B cell (primary cell): ENCODE measurements at regions not wholly inside any gene's neighbourhood (a gene's known extent, or its start where the extent isn't known, plus 50 kb on each side); places are given as distances from the start of the nearest gene placed in this dataset.

Experiments used
- EZH2 ChIP-seq: IDR thresholded peaks from 2 replicates; pipeline ENCODE4 v1.6.1; 2012; ENCODE audit warnings: borderline replicate concordance, low read depth, mild to moderate bottlenecking, moderate library complexity, low read length; ENCODE audit not compliant: insufficient read depth, poor library complexity, severe bottlenecking
- TF ChIP-seq, protein P1 (sequence below): fragments of 200-600 bp; IDR thresholded peaks from one replicate; pipeline ENCODE4 v1.8.0; 2022; ENCODE audit warnings: antibody characterized with exemption, mild to moderate bottlenecking

DNA sequence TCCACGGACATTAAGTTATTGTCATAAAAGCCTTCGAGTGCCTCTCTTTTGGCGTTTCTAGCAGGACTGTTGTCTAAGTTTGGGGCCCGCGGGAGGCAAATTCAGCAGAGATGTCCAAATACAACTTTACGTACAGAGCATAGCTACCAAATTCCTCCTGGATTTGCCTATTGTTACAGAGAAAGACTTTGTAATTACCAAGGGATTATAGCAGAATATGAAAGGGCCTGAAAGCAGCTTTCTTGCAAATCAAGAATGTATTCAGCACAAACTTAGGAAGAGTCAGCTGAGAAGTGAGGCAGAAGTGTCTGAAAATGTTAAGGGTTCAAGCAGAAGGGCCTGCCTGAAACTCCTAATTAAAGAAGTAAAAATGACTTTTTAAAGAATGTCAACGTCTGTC lies 1053.5 kb upstream of the TENM3 start:
- TF ChIP-seq, protein P1, sequence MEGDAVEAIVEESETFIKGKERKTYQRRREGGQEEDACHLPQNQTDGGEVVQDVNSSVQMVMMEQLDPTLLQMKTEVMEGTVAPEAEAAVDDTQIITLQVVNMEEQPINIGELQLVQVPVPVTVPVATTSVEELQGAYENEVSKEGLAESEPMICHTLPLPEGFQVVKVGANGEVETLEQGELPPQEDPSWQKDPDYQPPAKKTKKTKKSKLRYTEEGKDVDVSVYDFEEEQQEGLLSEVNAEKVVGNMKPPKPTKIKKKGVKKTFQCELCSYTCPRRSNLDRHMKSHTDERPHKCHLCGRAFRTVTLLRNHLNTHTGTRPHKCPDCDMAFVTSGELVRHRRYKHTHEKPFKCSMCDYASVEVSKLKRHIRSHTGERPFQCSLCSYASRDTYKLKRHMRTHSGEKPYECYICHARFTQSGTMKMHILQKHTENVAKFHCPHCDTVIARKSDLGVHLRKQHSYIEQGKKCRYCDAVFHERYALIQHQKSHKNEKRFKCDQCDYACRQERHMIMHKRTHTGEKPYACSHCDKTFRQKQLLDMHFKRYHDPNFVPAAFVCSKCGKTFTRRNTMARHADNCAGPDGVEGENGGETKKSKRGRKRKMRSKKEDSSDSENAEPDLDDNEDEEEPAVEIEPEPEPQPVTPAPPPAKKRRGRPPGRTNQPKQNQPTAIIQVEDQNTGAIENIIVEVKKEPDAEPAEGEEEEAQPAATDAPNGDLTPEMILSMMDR, result no peak
- no peak for TF ChIP-seq EZH2
